Stimulated activated CD4-positive, alpha-beta T cell treated with anti-CD3 and anti-CD28 coated beads, Interleukin-2, amount 100 ng/mL, for 48 hours (primary cell): ENCODE measurements at regions not wholly inside any gene's neighbourhood (a gene's known extent, or its start where the extent isn't known, plus 50 kb on each side); places are given as distances from the start of the nearest gene placed in this dataset.
"Not testable (repeated sequence)": the region's sequence is repeated elsewhere in the genome, so short reads cannot be mapped to it uniquely, and the experiment has no call there.

Experiments used
- DNase-seq, 2 donors: peaks; one replicate each; pipeline ENCODE4 v3.0.0-alpha.2; 2020

DNA sequence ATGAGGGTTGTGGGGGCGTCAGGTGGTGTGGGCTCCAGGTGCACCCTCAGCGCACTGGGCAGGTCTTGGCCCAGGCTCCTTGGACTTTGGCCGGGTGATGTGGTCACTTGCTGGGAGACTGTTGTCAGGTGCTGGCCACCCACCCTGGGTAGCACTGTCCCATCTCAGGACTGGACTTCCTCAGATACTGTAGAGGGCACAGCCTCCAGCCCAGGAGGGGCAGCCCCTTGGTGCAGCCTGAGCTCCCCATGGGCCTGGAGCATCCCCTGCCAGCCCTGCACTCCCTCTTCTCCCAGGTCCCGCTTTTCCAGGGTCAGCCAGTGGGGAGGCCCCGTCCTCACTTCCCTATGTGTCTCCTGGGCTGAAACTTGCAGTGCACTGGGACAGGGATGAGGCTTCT, 592.3 kb downstream of the CWH43 start:
- not testable (repeated sequence) for DNase-seq

DNA sequence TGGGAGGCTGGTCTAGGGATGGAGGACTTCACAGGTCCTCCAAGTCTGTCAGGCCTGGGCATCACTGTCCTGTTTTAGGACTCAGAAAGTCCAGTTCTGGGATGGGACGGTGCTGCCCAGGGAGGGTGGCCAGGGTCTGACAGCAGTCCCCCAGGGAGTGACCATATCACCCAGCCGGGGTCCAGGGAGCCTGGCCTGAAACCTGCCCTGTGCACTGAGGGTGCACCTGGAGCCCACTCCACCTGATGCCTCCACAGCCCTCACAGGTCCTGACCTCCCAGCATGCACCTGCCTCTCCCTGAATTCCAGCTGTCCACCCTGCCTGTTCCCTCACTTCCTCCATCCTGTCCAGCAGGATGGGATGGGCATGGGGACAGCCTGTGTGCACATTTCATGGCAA, 592.8 kb downstream of the CWH43 start:
- not testable (repeated sequence) for DNase-seq

DNA sequence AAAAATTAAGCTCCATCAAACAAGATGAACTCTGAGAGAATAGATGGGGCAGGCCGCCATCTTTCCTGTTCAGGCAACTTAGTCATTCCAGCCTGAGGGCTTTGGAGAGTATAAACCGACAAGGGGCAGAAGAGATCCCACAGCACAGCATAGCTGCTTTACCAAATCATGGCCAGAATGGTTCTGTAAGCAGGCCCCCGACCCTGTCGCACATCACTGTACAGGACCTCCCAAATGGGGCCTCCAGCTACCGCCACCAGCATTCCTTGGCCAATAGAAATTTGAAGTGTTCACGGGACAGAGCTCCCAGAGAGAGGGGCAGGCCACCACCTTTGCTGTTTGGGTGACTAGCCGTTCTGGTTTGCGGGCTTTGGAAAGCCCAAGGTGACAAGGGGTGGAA, 594.1 kb downstream of the CWH43 start:
- DNase-seq = not testable (repeated sequence)

DNA sequence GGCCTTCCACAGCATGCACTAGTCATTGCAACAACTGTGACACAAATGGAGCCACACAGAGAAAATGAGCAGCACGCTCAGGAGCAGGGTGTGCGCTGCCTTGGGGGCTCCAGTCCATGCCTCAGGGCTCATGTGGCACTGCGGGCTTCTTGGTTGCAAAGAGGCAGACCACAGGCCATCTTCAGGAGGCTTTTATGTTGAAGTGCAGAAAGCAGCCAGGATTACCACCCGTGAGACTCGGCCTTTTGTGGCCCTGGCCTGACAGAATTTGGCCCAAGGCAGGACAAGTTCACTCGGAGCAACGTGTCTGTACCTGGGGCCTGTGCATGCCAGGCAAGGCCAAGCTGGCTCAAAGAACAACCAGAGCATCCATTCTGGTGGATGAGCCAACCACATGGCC, 602.3 kb downstream of the CWH43 start:
- DNase-seq = not testable (repeated sequence)

DNA sequence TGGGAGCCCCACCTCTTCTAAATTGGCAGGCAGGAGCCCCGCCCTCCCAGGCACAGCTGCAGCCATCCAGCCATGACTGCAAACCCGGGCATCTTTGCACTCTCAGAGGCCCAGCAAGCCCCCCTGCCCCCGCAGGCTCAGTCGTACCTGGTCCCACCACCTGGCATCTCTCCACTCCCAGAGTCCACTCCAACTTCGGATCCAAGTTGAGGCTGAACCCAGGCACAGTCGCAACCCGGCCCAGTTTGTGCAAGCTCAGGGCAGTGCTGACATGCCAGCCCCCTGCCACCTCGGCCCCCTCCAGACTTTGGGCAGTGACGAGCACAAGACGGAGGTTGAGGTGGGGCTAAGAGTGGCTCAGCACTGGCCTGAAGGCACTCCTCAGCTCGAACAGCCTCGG, 632.4 kb downstream of the CWH43 start:
- DNase-seq = not testable (repeated sequence)

DNA sequence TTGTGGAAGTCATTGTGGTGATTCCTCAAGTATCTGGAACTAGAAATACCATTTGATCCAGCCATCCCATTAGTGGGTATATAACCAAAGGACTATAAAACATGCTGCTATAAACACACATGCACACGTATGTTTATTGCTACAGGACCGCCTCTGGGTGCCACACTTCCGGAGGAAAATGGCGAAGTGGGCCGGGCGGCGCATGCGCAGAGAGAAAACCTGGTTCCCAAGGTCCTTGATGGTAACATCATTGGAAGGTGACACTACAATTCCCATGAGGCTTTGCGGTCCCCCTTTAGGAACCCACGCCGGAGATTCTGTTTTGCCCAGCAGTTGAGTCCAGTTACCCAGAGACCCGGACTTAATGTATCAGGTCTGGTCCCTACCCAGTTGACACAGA, 640.4 kb downstream of the CWH43 start:
- DNase-seq = not testable (repeated sequence)
